GM21717 (cell line): ENCODE measurements at regions not wholly inside any gene's neighbourhood (a gene's known extent, or its start where the extent isn't known, plus 50 kb on each side); places are given as distances from the start of the nearest gene placed in this dataset.
"Not testable (repeated sequence)": the region's sequence is repeated elsewhere in the genome, so short reads cannot be mapped to it uniquely, and the experiment has no call there.

Experiments
- ATAC-seq: cut with Tn5 transposase; IDR thresholded peaks from one replicate; pipeline ENCODE4 v1.9.1; 2021; ENCODE audit warnings: mild to moderate bottlenecking, moderate library complexity; ENCODE audit not compliant: unreplicated experiment

- no peak for ATAC-seq
Measured at GRCh38 chr9:106038266-106039001, 344.1 kb downstream of the TMEM38B start.

GRCh38 chr9:106039151-106039935 is 345.0 kb downstream of the TMEM38B start:
- no peak for ATAC-seq

DNA sequence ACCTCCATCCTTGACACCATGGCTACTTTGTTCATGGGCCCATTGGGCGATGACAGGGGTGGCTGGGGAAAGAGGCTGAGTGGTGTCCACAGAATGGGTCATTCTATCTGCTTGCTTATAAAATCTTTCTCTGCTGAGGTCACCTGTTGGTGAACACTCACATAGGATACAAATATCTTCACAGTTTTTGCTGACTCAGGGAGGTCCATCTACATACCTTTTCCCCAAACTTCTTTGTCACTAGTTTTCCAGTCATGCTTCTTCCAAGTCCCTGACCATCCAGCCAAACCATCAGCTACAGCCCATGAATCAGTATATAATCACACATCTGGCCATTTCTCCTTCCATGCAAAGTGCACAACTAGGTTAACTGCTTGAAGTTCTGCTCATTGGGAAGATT is 347.6 kb downstream of the TMEM38B start:
- not testable (repeated sequence) for ATAC-seq

DNA sequence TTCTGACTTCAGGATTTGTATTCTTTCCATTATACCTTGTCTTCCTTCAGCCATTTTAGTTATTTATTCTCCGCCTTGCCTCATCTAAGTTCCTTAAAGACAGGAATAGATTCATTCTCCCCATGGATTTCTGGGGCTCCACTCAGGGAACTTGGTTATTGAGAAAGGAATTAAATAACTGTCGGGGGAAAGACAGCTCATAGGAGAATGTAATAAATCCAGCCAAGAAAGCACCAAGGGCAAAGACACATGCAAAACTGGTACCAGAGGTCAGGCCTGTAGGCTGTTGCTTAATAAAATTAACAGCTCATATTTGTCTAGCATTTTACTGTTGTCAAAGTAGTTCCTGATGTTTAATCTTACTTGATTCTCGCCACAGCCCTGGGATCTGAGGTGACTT is 357.2 kb downstream of the TMEM38B start:
- no peak for ATAC-seq

GRCh38 chr9:106052166-106052565 is 357.8 kb downstream of the TMEM38B start:
- no peak for ATAC-seq

GRCh38 chr9:106052735-106053134 is 358.4 kb downstream of the TMEM38B start:
- ATAC-seq: no peak

DNA sequence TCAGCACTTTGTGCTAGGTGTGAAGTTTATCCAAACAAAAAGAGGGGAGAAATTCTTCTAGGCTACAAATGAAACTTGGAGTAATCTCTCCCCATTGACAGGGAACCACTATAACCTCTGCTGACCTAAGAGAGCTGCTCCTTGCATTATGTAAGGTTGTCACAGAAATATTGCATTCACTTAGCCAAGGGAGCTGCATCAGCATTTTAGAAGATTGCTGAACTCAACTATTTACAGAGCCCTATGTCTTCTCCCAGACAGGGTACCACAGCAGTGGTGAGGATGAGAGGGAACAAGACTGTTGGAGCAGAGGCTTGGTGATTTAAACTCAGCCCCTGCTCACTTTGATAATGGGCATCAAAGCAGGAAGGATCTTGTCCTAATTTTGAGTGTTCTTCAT is 362.0 kb downstream of the TMEM38B start:
- no peak for ATAC-seq

DNA sequence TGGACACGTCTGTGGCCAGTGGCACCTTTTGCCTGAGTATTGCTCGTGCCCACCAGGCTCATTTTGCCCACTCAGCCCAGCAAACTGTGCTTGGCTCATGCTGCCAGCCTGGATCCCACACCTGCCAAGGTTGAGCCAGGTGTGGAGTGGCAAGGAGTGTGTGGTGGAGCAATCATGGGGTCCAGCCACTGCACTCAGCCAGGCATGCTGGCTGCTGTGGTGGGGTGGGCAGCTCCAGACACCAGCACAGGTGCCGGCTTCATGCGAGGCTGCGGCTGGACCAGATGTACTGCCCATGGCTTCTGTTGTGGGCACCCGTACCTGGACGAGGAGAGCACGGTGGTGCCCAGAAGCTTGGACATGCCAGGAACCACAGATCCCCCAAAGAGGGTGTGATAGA is 364.1 kb downstream of the TMEM38B start:
- no peak for ATAC-seq

GRCh38 chr9:106059886-106060285 is 365.5 kb downstream of the TMEM38B start:
- no peak for ATAC-seq

- no peak for ATAC-seq
Measured at GRCh38 chr9:106060885-106061284, 366.5 kb downstream of the TMEM38B start.

GRCh38 chr9:106062250-106062649 is 367.9 kb downstream of the TMEM38B start:
- ATAC-seq: no peak

DNA sequence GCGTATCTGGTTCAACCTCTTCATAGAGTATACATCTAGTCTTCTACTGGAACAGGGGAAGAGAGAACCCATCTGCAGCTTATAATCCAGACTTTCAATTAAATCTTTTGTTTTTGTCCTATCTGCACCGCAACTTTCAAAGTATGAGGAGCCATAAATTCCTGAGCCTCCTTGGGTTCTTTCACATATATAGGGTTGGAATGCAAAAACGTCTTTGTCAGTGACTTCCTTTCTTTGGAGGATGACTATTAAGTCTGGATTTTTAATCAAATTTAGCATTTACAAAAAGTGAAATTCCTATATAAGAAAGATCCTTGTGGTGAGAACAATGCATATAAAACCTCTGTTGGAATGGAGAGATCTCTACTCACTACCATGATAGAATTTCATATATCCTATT is 370.8 kb downstream of the TMEM38B start:
- no peak for ATAC-seq

- ATAC-seq: no peak
Measured at GRCh38 chr9:106065579-106066214, 371.4 kb downstream of the TMEM38B start.

- ATAC-seq: no peak
Measured at GRCh38 chr9:106066940-106067524, 372.7 kb downstream of the TMEM38B start.

- no peak for ATAC-seq
Measured at GRCh38 chr9:106069241-106069640, 374.9 kb downstream of the TMEM38B start.

- no peak for ATAC-seq
Measured at GRCh38 chr9:106072421-106072820, 378.1 kb downstream of the TMEM38B start.

- no peak for ATAC-seq
Measured at GRCh38 chr9:106074006-106074405, 379.7 kb downstream of the TMEM38B start.

DNA sequence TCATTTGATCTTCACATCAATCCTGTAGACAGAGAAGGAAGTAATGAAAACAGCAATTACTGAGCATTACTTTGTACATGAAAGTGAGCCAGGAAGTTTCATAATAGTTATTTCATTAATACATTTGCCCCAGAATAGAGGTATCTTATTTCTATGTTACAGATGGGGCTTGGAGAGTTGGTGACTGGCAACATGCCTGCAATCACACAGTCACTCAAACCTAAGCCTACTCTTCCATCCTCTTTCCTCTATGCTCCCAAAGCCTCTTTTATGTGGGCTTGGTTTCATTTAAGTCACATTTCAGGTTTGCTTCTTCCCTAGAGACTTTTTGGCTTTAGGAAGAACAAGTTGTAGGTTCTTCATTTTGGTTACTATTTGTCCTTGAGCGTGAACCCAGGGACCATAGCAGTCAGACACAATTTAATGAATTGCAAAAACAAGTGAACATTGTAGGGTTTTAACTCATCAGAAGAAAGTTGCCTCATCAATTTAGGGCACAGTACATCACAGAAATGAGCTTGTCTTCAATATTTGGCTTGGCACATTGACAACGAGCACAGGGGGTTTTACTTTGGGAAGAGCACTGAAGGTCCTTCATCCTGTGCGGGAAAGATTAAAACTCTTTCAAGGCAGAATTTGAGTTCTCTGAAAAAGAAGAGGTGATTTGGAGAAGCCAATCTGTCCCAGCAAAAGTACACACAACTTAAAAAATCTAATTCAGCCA is 381.1 kb downstream of the TMEM38B start:
- no peak for ATAC-seq

DNA sequence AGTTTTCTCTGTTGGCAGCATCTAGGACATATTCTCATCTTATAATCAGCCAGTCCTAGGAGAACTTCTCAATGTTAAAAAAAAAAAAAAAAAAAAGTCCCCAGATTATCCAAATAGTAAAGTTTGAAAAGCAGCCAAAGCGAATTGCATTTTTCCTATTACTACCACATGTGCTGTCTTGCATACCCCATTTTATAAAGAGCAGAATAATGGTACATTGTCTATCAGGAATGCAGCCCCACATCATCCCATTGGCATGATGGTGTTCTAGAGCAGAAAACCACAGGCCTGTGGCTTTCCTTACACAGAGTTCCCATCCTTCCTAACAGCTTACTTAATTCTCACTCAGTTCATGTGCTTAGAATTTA is 381.6 kb downstream of the TMEM38B start:
- no peak for ATAC-seq

DNA sequence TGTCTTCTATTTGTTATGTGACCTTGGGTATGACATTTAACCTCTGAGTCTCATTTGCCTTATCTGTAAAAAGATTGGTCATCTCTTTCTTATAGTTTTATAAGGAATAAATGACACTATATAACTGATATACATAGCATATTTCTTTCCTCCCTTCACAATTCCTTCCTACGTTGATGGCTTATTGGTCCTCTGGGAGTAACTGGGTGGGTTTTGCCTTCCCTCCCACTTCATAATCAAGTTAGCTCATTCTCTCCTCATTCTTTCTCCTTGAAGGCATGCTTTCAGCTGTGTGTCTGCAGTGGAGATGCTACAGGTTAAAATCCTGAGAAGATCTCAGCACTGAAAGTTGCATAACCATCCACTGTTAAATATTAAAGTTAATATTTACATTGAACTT is 382.4 kb downstream of the TMEM38B start:
- ATAC-seq: no peak

DNA sequence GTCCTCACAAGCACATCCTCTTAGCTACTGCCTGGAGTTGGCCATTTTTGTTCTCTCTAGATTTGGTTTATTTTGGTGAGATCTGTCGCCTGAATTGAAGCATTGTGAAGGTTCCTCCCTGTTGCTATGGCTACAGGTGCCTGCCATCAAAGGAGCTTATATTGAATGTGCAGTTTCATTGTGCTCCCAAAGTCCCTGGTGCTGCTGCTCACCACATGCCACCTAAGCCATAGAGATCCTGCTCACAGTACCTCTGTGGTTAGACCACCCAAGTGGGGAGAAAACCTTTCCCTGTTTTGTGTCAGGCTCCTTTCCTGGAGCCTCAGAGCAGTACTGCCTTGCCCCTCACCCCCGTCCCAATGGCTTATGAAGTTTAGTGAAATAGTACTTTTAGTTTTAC is 383.4 kb downstream of the TMEM38B start:
- ATAC-seq: no peak
